Neural cell (in vitro differentiated cells): ENCODE measurements at regions not wholly inside any gene's neighbourhood (a gene's known extent, or its start where the extent isn't known, plus 50 kb on each side); places are given as distances from the start of the nearest gene placed in this dataset.
A peak's percentile ranks its signal among the peaks of the same experiment; 100 is the strongest.

Experiments used
- H2AFZ ChIP-seq: fragments of 200-600, 300-800 bp; sonication (generic), shearing (Covaris generic); 2 replicates; pipeline ENCODE4 v1.6.0; 2014; ENCODE audit warnings: low read depth, mild to moderate bottlenecking, antibody characterized with exemption, low read length, moderate library complexity
- H3F3A ChIP-seq: fragments of 200-600 bp; shearing (Covaris generic); 2 replicates; pipeline ENCODE4 v1.6.1; 2016; ENCODE audit warnings: mild to moderate bottlenecking, moderate library complexity, mixed read lengths, antibody characterized with exemption, low read length; ENCODE audit not compliant: insufficient read depth, poor library complexity, severe bottlenecking
- H3K27ac ChIP-seq: fragments of 200-600, 300-800 bp; sonication (generic), shearing (Covaris generic); 2 replicates; pipeline ENCODE4 v1.5.1; 2014; ENCODE audit warnings: mild to moderate bottlenecking, low read length, moderate library complexity
- H3K27me3 ChIP-seq: fragments of 300-800, 200-600 bp; sonication (generic), shearing (Covaris generic); 2 replicates; pipeline ENCODE4 v1.6.0; 2014; ENCODE audit warnings: mild to moderate bottlenecking, low read depth, low read length, moderate library complexity; ENCODE audit not compliant: insufficient read depth
- H3K36me3 ChIP-seq: fragments of 300-800, 200-600 bp; sonication (generic), shearing (Covaris generic); 2 replicates; pipeline ENCODE4 v1.5.1; 2014; ENCODE audit warnings: mild to moderate bottlenecking, antibody characterized with exemption, low read length, moderate library complexity; ENCODE audit not compliant: insufficient read depth
- H3K4me2 ChIP-seq: fragments of 300-800, 200-600 bp; sonication (generic), shearing (Covaris generic); 2 replicates; pipeline ENCODE4 v1.6.0; 2014; ENCODE audit warnings: mild to moderate bottlenecking, low read length
- H3K4me3 ChIP-seq: fragments of 300-800, 200-600 bp; sonication (generic), shearing (Covaris generic); 2 replicates; pipeline ENCODE4 v1.5.1; 2014; ENCODE audit warnings: mild to moderate bottlenecking, low read length, moderate library complexity
- H3K79me2 ChIP-seq: fragments of 200-600 bp; shearing (Covaris generic); replicated peaks from 2 replicates; pipeline ENCODE4 v1.6.0; 2014; ENCODE audit warnings: mild to moderate bottlenecking, low read length, moderate library complexity; ENCODE audit not compliant: insufficient read depth
- H3K9ac ChIP-seq: fragments of 300-800, 200-600 bp; sonication (generic), shearing (Covaris generic); 2 replicates; pipeline ENCODE4 v1.6.1; 2016; ENCODE audit warnings: mild to moderate bottlenecking, low read length, mixed read lengths
- H3K9me2 ChIP-seq: fragments of 200-600 bp; shearing (Covaris generic); 2 replicates; pipeline ENCODE4 v1.6.1; 2016; ENCODE audit warnings: mild to moderate bottlenecking, low read length, mixed read lengths; ENCODE audit not compliant: insufficient read depth
- H3K9me3 ChIP-seq: fragments of 200-600, 300-800 bp; sonication (generic), shearing (Covaris generic); 2 replicates; pipeline ENCODE4 v1.6.1; 2016; ENCODE audit warnings: mild to moderate bottlenecking, mixed run types, low read length, moderate library complexity, mixed read lengths
- H4K20me1 ChIP-seq: fragments of 200-600 bp; shearing (Covaris generic); 2 replicates; pipeline ENCODE4 v1.6.1; 2016; ENCODE audit warnings: mild to moderate bottlenecking, mixed run types; ENCODE audit not compliant: insufficient read depth
- EP300 ChIP-seq: fragments of 450-650 bp; conservative IDR thresholded peaks from 2 replicates; pipeline ENCODE4 v1.6.1; 2014; ENCODE audit warnings: antibody characterized with exemption, mild to moderate bottlenecking, moderate library complexity; ENCODE audit not compliant: poor library complexity, severe bottlenecking
- EZH2 ChIP-seq: fragments of 200-600, 300-800 bp; shearing (Covaris generic), sonication (generic); IDR thresholded peaks from 2 replicates; pipeline ENCODE4 v1.6.1; 2014; ENCODE audit warnings: antibody characterized with exemption, low read length, borderline replicate concordance, mild to moderate bottlenecking; ENCODE audit not compliant: insufficient read depth, poor library complexity, severe bottlenecking
- MXI1 ChIP-seq: fragments of 450-650 bp; conservative IDR thresholded peaks from 2 replicates; pipeline ENCODE4 v1.6.1; 2014; ENCODE audit warnings: antibody characterized with exemption, mild to moderate bottlenecking; ENCODE audit not compliant: poor library complexity, severe bottlenecking
- POLR2AphosphoS5 ChIP-seq: IDR thresholded peaks from 2 replicates; pipeline ENCODE4 v1.6.1; 2012
- RAD21 ChIP-seq: fragments of 450-650 bp; conservative IDR thresholded peaks from 2 replicates; pipeline ENCODE4 v1.6.1; 2014; ENCODE audit warnings: antibody characterized with exemption, mild to moderate bottlenecking, moderate library complexity
- SMC3 ChIP-seq: fragments of 450-650 bp; conservative IDR thresholded peaks from 2 replicates; pipeline ENCODE4 v1.6.1; 2014; ENCODE audit warnings: antibody characterized with exemption, mild to moderate bottlenecking, moderate library complexity; ENCODE audit not compliant: poor library complexity
- TAF1 ChIP-seq: IDR thresholded peaks from 2 replicates; pipeline ENCODE4 v1.6.1; 2012; ENCODE audit warnings: low read depth
- TF ChIP-seq, protein P1 (sequence below): fragments of 450-650 bp; IDR thresholded peaks from 2 replicates; pipeline ENCODE4 v1.5.1; 2014; ENCODE audit warnings: antibody characterized with exemption, mild to moderate bottlenecking, moderate library complexity; ENCODE audit not compliant: poor library complexity, severe bottlenecking
- TF ChIP-seq, protein P2 (sequence below): IDR thresholded peaks from 2 replicates; pipeline ENCODE4 v1.6.1; 2012; ENCODE audit warnings: borderline replicate concordance

DNA sequence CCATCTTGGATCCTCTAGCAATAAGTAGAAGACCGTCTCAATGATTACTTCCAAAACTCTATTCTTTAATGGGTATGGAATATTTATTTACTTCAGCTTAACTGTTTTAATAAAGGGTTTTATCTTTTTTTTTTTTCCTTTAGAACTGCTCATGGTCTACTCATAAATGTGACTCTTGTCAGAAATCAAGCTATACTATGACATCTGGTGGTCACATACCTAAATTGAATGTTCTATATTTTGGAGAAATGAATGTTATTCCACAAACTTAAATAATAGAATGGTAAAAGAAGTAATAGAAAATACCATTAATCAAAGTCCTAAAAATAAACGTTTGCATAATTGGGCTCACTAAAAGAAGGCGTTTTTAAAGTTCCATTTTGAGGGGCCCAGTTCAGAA, 131.2 kb upstream of the PLCXD3 start:
- Histone ChIP-seq H3K36me3 (no peaks in the 10 kb centered on the region), H3K9me3 (no peaks in the 10 kb centered on the region), H3K79me2 (no peaks in the 10 kb centered on the region), H3K9me2 (no peaks in the 10 kb centered on the region), H3K4me2 (no peak overlapping the region), H3K4me3 (no peak overlapping the region), H3K27ac (no peak overlapping the region), H3F3A (no peaks in the 10 kb centered on the region), H3K9ac (no peak overlapping the region), H4K20me1 (no peaks in the 10 kb centered on the region), H3K27me3 (no peaks in the 10 kb centered on the region), H2AFZ (no peak overlapping the region)
- no peak for TF ChIP-seq TAF1
- TF ChIP-seq EZH2 = no peak
- TF ChIP-seq, protein P1, sequence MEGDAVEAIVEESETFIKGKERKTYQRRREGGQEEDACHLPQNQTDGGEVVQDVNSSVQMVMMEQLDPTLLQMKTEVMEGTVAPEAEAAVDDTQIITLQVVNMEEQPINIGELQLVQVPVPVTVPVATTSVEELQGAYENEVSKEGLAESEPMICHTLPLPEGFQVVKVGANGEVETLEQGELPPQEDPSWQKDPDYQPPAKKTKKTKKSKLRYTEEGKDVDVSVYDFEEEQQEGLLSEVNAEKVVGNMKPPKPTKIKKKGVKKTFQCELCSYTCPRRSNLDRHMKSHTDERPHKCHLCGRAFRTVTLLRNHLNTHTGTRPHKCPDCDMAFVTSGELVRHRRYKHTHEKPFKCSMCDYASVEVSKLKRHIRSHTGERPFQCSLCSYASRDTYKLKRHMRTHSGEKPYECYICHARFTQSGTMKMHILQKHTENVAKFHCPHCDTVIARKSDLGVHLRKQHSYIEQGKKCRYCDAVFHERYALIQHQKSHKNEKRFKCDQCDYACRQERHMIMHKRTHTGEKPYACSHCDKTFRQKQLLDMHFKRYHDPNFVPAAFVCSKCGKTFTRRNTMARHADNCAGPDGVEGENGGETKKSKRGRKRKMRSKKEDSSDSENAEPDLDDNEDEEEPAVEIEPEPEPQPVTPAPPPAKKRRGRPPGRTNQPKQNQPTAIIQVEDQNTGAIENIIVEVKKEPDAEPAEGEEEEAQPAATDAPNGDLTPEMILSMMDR = peak; percentile 62
- TF ChIP-seq MXI1 = no peak
- TF ChIP-seq POLR2AphosphoS5 = no peak
- TF ChIP-seq RAD21 = peak; percentile 72
- no peak for TF ChIP-seq EP300
- TF ChIP-seq SMC3 = peak; percentile 76
- TF ChIP-seq, protein P2, sequence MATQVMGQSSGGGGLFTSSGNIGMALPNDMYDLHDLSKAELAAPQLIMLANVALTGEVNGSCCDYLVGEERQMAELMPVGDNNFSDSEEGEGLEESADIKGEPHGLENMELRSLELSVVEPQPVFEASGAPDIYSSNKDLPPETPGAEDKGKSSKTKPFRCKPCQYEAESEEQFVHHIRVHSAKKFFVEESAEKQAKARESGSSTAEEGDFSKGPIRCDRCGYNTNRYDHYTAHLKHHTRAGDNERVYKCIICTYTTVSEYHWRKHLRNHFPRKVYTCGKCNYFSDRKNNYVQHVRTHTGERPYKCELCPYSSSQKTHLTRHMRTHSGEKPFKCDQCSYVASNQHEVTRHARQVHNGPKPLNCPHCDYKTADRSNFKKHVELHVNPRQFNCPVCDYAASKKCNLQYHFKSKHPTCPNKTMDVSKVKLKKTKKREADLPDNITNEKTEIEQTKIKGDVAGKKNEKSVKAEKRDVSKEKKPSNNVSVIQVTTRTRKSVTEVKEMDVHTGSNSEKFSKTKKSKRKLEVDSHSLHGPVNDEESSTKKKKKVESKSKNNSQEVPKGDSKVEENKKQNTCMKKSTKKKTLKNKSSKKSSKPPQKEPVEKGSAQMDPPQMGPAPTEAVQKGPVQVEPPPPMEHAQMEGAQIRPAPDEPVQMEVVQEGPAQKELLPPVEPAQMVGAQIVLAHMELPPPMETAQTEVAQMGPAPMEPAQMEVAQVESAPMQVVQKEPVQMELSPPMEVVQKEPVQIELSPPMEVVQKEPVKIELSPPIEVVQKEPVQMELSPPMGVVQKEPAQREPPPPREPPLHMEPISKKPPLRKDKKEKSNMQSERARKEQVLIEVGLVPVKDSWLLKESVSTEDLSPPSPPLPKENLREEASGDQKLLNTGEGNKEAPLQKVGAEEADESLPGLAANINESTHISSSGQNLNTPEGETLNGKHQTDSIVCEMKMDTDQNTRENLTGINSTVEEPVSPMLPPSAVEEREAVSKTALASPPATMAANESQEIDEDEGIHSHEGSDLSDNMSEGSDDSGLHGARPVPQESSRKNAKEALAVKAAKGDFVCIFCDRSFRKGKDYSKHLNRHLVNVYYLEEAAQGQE = no peak

DNA sequence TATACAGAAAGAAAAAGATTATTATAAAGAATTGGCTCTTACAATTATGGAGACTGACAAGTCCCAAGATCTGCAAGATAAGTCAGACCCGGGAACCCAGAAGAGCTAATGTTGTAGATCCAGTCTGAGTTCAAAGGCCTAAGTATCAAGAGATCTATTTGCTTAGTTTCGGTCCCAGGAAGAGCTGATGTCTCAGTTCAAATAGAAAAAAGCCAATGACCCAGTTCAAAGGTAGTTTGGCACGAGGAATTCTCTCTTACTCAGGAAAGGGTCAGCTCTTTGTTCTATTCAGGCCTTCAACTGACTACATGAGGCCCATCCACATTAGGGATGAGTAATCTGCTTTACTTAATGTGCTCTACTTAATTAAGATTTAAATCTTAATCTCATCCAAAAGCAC, 128.3 kb upstream of the PLCXD3 start:
- H3K9ac ChIP-seq = no peak overlapping the region
- no peaks in the 10 kb centered on the region for H3F3A ChIP-seq
- H3K9me3 ChIP-seq = no peaks in the 10 kb centered on the region
- no peak overlapping the region for H2AFZ ChIP-seq
- no peak overlapping the region for H3K27ac ChIP-seq
- H4K20me1 ChIP-seq = no peaks in the 10 kb centered on the region
- no peaks in the 10 kb centered on the region for H3K36me3 ChIP-seq
- TF ChIP-seq RAD21 (no peak), TAF1 (no peak), SMC3 (no peak), MXI1 (no peak), EP300 (no peak), EZH2 (no peak), POLR2AphosphoS5 (no peak)
- TF ChIP-seq, protein P1 = no peak
- TF ChIP-seq, protein P2 = no peak
- no peaks in the 10 kb centered on the region for H3K79me2 ChIP-seq
- H3K27me3 ChIP-seq = no peaks in the 10 kb centered on the region
- H3K9me2 ChIP-seq = no peaks in the 10 kb centered on the region
- no peak overlapping the region for H3K4me3 ChIP-seq
- H3K4me2 ChIP-seq = no peak overlapping the region
